ENCODE measurements at regions not wholly inside any gene's neighbourhood (a gene's known extent, or its start where the extent isn't known, plus 50 kb on each side); places are given as distances from the start of the nearest gene placed in this dataset.
"Not testable (repeated sequence)": the region's sequence is repeated elsewhere in the genome, so short reads cannot be mapped to it uniquely, and the experiment has no call there.

DNA sequence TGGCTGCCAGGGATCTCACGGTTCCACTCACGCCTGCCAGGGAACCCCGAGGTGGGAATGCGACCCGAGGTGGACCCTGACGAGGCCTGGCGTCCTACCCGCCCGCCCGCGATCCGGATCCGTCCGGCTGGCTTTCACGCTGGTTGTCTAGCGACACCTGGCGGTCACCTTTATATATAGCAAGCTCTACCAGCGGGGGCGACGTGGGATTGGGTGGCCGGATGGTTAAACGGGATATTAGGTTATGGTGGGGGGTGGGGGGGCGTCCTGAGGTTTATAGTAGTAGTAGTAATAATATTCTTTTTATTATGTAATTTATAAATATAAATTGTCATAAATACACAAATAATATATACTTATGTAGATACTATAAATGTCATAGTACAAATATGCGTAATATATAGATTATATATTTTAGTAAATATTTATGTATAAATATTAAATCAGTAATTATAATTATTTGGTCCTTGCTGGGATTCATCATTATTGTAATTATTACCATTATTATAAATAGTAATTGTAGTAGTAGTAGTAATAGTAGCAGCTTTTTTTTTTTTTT is 136.9 kb downstream of the KCNJ12 start:
- POLR2A ChIA-PET: interaction anchor here (0.5 to 0.6 kb wide), 2 partner anchors 39 to 264 kb away, joined by 3 to 6 read pairs; no protein-coding TSS in a partner anchor
- CTCF ChIA-PET: interaction anchor here (0.6 to 3.7 kb wide), 12 partner anchors 11 to 395 kb away, joined by 3 to 28 read pairs (median 6); no protein-coding TSS in a partner anchor

DNA sequence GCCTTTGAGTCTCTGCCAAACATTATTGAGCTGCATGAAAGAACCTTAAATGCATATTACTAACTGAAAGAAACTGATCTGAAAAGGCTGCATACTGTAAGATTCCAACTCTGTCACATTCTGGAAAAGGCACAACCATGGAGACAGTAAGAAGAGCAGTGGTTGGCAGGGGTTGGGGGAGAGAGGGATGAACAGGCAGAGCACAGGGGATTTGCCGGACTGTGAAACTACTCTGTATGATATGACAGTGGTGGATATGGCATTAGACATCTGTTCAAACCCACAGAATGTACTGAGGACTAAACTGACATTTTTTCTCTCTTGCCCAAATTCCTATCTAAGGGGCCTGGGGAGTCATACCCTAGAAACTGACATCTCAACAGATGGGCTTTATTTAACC is 138.4 kb downstream of the KCNJ12 start:
- CTCF ChIA-PET: interaction anchor here (3.7 kb wide), 1 partner anchor 58 kb away, joined by 28 read pairs; no protein-coding TSS in a partner anchor
- POLR2A ChIA-PET: not testable (repeated sequence)

DNA sequence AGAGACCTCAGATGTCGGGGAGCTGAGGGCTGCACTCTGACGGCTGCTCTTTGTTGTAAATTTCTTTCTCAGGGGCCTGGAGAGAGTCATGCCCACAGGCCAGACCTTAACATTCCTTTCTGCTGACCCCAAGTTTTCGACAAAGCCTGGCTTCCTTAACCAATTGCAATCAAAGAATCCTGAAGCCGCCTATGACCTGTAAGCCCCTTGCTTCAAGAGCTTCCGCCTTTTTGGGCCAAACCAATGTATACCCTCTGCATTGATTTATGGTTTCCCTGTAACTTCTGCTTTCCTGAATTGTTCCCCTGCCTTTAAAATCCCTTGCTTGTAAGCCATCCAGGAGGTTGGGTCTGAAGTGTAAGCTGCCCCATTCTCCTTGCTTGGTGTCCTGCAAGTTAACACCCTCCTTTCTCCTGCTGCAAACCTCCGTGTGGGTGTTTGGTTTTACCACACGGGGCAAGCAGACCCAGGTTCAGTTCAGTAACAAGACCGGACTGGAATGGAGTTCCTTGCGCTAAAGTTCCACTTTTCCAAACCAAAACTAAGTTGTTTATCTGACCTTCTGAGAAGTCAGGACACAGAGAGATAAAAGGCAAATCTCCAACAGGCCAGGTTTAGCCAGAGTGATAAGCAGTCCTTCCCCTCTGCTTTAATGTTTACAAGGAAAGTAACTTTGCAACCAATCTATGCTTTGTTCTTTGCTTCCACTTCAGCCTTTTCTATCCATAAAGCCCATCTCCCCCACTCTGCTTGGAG is 141.6 kb downstream of the KCNJ12 start:
- ChIA-PET POLR2A (no interaction called here), CTCF (no interaction called here)

DNA sequence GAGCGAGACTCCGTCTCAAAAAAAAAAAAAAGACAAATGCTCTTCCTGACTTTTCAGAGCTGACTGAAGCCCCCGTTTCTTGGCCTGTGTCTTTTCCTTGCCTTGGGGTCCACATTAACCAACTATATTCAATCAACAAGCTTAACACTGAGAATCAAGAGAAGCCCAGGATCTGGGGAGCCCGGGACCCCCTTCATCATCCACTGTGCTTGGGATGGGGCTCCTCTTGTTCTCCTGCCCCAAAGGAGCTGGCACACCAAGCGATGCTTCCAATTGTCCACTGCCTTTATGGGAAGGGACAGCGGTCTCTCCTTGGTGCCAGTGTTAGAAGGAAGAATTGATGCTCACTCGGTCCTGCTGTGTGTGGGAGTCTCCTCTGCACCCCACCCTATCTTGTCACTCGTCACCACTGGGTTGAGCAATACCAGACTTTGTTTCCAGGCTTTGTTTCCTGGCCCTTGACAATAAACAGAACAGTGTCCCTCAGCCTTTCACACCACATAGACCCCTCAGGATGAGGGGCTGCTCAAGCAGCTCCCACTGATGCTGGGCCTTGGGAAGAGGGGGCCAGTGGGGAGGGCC is 146.7 kb downstream of the KCNJ12 start:
- ChIA-PET POLR2A (no interaction called here), CTCF (interaction anchor here (1.2 to 3.2 kb wide), 2 partner anchors 10 to 11 kb away, joined by 3 to 10 read pairs; no protein-coding TSS in a partner anchor)

DNA sequence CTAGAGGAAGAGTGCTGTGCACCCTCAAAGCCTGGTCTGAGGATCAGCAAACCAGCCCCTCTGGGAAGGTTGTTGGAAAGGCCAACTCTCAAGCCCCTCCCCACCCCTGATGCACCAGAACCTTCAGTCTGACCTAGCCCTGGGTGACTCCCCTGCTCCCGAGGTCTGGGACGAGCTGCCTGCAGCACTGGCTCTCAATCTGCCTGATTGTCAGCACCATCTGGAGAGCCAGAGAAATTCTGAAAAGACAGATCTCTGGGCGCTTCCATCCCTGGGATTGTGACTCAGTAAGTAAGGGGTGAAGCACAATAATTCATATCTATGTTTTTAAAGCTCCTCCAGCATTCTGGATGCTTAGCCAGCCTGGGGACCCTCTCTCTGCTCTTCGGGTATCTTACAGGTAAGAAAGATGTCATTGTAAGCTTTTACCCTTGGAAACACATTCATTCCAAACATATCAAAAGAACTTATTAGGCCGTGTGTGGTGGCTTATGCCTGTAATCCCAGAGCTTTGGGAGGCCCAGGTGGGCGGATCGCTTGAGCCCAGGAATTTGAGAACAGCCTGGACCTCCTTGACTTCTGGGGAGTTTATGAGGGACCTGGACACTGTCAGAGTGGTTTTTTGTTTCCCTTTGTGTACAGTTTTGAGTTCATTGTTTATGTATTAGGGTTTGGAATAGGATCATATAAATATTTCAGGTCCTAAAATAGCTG is 147.5 kb downstream of the KCNJ12 start:
- ChIA-PET POLR2A (no interaction called here), CTCF (interaction anchor here (1.2 to 3.2 kb wide), 2 partner anchors 11 to 12 kb away, joined by 3 to 10 read pairs; no protein-coding TSS in a partner anchor)

DNA sequence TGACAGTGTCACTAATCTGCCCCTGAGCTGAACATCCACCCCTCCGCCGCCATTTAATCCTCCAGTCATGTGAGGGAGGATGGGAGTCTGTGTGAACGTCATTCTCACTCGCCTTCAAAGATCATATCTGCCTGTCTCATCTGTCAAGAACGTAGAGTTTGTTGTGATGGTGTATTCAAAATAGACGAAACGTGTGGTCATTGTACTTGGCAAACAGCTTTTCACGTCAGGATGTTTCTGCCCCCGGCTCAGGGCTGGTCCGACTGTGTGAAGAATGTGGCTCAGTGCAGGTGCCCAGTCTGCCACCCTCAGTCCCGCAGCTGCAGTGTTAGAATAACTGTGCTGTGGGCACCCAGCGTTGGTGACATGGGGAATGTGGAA is 148.0 kb downstream of the KCNJ12 start:
- CTCF ChIA-PET: interaction anchor here (3.2 kb wide), 1 partner anchor 11 kb away, joined by 10 read pairs; no protein-coding TSS in a partner anchor
- POLR2A ChIA-PET: no interaction called here

DNA sequence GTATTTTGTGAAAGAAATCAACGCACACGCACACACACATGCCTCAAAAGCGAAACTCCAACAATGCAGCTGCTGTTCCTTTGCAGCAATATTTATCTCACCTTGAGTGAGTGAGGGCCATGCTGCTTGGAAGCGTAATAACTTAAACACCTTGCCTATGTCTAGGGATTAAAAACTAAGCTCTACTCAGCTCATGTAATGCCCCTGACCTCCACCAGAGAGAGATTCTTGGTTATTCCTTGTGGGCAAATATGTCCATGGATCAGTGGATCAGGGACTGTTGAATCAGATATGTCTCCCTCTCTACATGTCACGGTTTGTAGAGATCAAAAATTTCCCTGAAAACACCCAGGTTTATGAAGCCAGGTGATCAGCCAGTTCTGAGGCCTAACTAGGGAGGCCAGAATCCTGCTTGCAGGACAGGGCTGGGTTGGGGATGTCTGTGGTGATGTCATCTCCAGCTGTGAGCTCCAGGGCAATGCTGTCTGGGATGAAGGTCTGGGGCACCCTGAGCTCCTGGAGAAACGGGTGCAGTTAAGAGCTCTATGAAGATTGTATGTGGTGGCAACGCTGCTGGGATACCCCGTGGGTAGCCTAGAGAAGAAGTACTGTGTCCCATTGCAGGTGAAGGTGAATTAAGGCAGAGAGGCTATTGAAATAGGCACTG is 149.4 kb downstream of the KCNJ12 start:
- ChIA-PET POLR2A (no interaction called here), CTCF (interaction anchor here (3.2 kb wide), 1 partner anchor 13 kb away, joined by 10 read pairs; no protein-coding TSS in a partner anchor)

DNA sequence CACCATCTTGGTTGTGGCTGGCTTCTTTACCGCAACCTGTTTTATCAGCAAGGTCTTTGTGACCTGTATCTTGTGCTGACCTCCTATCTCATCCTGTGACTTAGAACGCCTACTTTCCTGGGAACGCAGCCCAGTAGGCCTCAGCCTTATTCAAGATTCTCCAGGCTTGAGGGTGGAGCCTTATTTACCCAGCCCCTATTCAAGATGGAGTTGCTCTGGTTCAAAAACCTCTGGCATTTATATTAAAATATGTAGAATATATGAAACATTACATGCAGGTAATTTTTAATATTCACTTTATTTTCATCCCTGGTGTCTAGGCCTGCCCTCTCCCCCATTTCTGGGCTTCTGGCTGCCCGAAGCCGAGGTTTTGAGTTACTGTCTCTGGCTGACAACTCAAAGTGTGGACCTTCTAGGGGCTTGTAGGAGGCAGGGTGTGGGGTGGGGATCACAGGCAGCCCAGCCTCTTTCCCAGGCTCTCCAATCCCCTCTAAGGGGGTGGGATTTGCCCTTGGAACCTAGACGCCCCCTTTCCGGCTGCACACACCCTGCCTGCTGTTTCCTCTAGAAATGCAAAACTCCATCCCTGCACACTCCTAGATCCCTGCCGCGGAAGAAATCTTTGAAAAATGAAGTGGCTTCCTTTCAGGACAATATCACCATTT is 152.0 kb downstream of the KCNJ12 start:
- CTCF ChIA-PET: no interaction called here
- POLR2A ChIA-PET: no interaction called here

DNA sequence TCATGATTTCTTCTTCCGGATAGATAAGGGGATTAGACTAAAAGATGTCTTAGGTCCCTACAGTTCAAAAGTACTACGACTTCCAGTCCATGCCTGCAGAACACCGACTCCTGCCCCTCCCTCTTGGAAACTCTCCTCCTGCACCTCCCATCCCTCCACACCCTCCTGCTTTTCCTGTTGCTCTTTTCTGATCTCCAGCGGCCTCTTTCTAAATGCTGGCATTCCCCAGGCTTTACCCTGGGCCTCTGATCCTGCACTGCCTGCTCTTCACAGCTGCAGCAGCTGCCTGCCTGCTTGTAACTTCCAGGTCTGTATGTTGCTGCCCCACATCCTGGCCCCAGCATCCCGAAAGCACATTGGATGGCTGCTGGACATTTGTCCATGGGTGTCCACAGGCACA is 154.2 kb downstream of the KCNJ12 start:
- ChIA-PET CTCF (no interaction called here), POLR2A (no interaction called here)

DNA sequence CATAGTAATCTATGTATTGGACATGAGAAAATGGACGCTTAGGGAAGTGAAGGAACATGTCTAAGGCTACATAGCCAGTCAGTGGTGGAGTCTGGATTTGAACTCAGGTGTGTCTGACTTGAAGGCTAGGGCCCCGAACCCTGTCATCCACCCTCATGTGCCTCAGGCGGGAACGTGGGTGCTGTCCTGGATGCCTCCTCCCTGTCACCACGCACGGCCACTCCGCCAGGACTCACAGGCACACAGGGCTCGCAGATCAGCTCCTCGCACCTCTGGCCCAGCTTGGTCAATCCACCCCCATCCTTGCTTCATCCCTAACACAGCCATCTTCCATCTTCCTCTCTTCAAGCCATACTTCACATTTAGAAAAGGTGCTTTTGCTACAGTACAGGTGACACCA is 154.7 kb downstream of the KCNJ12 start:
- ChIA-PET CTCF (interaction anchor here (1.7 kb wide), 1 partner anchor 18 kb away, joined by 5 read pairs; no protein-coding TSS in a partner anchor), POLR2A (no interaction called here)

DNA sequence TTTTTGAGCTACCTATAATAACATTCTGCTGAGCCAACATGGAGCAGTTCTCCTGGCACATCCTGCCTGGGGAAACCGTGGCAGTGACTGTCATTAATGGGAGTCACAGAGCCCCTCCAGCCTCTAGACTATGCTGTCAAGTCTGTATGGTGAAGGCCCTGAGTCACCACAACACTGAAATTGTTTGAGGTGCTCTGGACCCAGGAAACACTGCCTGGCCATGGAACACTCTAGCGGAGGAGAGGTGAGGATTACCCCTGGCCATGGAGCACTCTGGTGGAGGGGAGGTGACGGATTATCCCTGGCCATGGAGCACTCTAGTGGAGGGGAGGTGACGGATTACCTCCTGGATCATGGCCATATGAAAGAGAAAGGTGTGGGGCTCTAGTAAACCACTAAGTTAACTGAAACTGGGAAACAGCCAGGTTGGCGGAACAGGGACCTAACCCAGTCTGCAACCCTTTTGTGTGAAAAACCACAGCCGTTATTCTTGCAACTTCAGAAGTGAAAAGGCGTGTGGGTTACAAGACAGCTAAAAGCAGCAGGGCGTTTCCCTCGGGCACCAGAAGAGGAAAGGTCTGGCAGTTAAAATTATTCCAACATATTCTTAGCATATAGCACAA is 156.7 kb downstream of the KCNJ12 start:
- ChIA-PET CTCF (interaction anchor here (1.0 to 1.3 kb wide), 2 partner anchors 17 to 21 kb away, joined by 3 read pairs; no protein-coding TSS in a partner anchor), POLR2A (no interaction called here)

DNA sequence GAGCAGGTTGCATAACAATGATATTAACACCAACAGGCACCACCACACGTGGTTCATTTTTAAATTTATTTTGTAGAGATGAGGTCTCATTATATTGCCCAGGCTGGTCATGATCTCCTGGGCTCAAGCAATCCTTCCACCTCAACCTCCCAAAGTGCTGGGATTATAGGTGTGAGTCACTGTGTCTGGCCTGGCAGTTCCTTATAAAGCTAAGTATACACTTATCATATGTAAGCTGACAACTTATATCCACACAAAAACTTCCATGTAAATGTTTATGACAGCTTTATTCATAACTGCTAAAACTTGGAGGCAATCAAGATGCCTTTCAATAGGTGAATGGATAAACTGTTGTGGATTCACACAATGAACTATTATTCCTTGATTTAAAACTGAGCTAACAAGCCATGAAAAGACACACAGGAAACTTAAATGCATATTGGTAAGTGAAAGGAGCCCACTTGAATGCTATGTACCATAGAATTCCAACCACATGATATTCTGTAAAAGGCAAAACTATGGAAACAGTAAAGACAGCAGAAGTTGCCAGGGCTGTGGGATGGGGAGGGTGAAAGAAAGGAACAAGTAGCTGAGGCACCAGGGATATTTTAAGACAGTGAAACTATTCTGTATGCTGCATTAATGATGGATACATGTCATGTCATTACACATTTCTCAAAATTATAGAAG is 156.5 kb upstream of the KCNJ18 start:
- ChIA-PET POLR2A (no interaction called here), CTCF (no interaction called here)

DNA sequence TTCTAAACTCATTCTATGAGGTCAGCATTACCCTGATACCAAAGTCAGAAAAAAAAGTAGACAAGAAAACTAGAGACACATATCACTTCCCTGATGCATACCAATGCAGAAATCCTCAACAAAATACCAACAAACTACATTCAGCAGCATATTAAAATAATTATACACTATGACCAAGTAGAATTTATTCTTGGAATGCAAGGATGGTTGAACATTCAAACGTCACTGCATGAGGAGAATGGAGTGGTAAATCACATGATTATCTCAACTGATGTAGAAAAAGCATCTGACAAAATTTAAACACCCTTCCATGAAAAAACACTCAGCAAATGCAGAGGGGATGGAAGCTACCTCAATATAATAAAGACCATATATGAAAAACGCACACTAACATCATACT is 155.0 kb upstream of the KCNJ18 start:
- ChIA-PET CTCF (interaction anchor here (1.3 kb wide), 1 partner anchor 24 kb away, joined by 4 read pairs; no protein-coding TSS in a partner anchor), POLR2A (no interaction called here)

DNA sequence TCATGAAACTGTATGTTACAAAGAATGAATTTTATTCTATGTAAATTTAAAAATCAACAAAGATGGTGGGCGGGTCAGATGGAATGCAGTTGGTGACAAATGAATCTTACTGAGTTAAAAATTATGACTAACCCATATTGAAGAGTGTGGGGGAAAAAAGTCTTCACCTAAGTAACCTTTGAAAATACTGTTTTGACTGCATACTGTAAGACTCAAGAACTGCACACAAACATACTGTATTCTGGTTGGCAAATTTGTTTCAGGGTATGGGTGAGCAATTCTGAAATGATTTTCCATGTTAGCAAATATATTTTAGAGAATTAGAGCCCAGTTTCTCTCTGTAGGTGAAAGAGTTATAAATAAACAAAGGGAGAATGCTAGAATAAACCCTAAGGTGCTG is 153.7 kb upstream of the KCNJ18 start:
- CTCF ChIA-PET: interaction anchor here (1.3 kb wide), 1 partner anchor 26 kb away, joined by 4 read pairs; no protein-coding TSS in a partner anchor
- POLR2A ChIA-PET: no interaction called here

DNA sequence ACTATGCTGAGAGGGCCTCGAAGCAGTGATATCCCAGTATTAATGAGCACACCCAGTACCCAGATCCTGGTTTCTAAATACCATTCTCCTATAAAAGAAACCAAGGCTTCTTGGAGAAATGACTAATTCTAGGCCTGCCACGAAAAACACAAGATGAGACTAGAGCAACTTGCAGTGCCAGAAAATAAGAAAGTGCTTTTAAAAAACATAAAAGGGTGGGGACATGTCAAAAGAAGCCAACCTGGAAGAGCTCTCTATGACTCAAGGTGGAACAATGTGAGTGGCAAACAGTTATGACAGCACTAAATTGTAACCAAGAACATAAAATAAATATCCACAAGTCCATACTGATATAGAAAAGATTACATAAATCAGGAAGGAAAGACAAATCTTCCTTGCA is 153.2 kb upstream of the KCNJ18 start:
- CTCF ChIA-PET: no interaction called here
- POLR2A ChIA-PET: no interaction called here

DNA sequence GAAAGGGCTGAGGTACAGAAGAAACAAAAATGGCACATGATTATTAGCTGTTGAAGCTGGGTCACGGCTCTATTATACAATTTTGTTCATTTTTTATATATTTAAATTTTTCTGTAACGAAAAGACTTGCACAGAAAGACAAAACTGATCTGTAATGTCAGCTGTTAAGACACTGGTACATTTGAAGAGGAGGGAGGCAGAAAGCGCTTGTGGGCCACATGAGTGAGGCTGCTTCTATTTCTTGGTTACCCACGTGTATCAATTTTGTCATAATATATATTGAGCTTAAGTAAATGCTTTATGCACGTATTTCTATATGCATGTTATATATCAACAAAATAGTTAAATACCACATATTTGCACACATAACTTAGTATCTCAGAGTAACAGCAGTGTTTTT is 151.8 kb upstream of the KCNJ18 start:
- ChIA-PET CTCF (no interaction called here), POLR2A (no interaction called here)

DNA sequence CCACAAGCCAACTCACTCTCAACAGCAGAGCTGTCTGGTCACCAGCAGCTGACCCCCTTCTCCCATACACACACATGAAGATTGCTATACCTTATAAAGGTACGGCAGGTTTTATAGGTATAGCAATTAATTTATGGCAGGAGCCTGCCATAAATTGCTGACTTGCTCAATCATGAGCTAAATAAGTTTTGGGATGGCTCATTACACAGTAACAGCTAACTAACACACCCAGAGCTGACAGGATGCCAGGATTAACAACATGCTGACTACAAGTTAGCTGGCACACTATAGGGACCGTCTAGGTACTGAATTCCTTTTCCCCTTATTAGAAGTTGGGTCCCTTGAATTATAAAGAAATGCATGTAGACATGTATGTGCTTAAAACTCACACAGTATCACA is 150.3 kb upstream of the KCNJ18 start:
- ChIA-PET CTCF (interaction anchor here (1.2 to 1.8 kb wide), 2 partner anchors 29 to 31 kb away, joined by 4 read pairs; no protein-coding TSS in a partner anchor), POLR2A (no interaction called here)

DNA sequence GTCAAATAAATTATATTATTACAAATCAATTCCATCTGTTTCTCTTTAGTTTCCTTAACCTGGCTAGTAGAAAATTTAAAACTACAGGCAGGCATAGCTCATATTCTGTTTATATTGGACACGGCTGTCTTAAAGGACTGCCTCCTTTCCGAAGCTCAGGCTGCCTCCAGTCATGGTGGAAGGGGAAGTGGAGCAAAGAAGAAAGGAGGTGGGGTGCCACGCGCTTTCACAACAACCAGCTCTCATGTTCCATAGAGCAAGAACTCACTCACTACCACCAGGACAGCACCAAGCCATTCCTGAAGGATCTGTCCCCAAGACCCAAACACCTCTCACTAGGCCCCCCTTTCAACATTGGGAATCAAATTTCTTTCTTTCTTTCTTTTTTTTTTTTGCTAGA is 149.3 kb upstream of the KCNJ18 start:
- CTCF ChIA-PET: interaction anchor here (1.8 kb wide), 1 partner anchor 31 kb away, joined by 4 read pairs; no protein-coding TSS in a partner anchor
- POLR2A ChIA-PET: no interaction called here

All from activated CD8-positive, alpha-beta memory T cell treated with anti-CD3 and anti-CD28 coated beads for 36 hours (primary cell).